ENCODE measurements at regions not wholly inside any gene's neighbourhood (a gene's known extent, or its start where the extent isn't known, plus 50 kb on each side); places are given as distances from the start of the nearest gene placed in this dataset.

DNA sequence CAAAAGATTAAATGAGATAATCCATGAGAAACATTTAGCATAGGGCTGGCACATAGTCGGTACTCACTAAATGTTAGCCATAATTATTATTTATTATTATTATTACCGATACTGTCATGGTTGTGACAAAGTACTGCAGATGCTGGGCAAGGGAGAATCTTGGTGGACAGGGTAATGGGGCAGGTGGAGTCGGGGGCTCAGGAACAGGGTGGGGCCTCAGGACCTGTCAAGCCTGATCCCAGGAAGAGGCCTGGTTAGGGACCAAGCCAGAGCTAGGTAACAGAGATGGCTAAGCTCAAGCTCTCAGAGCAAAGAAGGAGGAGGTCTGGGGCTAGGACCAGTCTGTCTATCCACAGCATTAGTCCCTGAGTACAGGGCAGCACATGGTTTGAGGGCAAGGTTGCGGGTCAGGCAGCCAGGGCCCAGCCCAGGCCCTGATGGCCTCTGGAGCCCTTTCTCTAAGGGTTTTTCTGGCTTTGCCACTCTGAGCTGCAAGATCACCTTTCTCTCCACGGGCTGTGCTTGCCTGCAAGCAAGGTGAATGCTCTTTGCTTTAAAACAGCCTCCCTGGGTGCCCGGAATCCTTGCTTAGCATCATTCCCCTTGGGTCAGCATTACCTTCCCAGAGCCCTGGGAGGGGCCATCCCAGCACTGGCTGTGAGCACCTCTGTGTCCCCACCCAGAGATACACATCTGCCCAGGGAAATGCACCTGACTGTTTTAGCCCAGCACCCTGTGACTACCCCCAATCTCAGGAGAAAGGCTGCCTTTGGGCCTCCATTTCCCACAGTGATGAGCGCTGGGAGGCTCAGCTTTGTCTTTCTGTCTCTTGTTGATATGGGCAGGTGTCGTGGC is 572.0 kb downstream of the PTPRU start:
- intact Hi-C loops (cut with micrococcal nuclease; ENCODE audit: unreplicated experiment) = no loop called here
- Mint-ChIP-seq H3K36me3 (ENCODE audit: insufficient read depth, unreplicated experiment) (no peaks in the 10 kb centered on the region), H3K4me3 (ENCODE audit: unreplicated experiment) (no peak overlapping the region), H3K27me3 (ENCODE audit: insufficient read depth, unreplicated experiment) (peaks cover 7% of the 10 kb centered on the region), H3K9me3 (ENCODE audit: unreplicated experiment) (no peaks in the 10 kb centered on the region), H3K27ac (ENCODE audit: unreplicated experiment) (no peak overlapping the region), H3K4me1 (ENCODE audit: low read depth, unreplicated experiment) (no peaks in the 10 kb centered on the region)
- H3K9me3 ChIP-seq = no peaks in the 10 kb centered on the region
- H3K36me3 ChIP-seq (ENCODE audit: control insufficient read depth, insufficient read depth, low read length) = no peaks in the 10 kb centered on the region
- TF ChIP-seq, protein P1, sequence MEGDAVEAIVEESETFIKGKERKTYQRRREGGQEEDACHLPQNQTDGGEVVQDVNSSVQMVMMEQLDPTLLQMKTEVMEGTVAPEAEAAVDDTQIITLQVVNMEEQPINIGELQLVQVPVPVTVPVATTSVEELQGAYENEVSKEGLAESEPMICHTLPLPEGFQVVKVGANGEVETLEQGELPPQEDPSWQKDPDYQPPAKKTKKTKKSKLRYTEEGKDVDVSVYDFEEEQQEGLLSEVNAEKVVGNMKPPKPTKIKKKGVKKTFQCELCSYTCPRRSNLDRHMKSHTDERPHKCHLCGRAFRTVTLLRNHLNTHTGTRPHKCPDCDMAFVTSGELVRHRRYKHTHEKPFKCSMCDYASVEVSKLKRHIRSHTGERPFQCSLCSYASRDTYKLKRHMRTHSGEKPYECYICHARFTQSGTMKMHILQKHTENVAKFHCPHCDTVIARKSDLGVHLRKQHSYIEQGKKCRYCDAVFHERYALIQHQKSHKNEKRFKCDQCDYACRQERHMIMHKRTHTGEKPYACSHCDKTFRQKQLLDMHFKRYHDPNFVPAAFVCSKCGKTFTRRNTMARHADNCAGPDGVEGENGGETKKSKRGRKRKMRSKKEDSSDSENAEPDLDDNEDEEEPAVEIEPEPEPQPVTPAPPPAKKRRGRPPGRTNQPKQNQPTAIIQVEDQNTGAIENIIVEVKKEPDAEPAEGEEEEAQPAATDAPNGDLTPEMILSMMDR (IDR thresholded peaks at IDR 0.05; ENCODE audit: insufficient read depth in 1 of 2, low read depth in 1 of 2, low read length in 1 of 2, severe bottlenecking in 1 of 2, unreplicated experiment in 1 of 2) = no peak
- ChIA-PET CTCF (no interaction called here), POLR2A (no interaction called here)
- H3K4me1 ChIP-seq = no peaks in the 10 kb centered on the region
- no TSS peak for BruUV-seq (replicated peaks)
- no peaks in the 10 kb centered on the region for H3K27me3 ChIP-seq (replicated peaks; ENCODE audit: control insufficient read depth, insufficient read depth, low read length)
- no peak overlapping the region for H3K4me3 ChIP-seq (ENCODE audit: low read depth, low read length)
- DNase-seq = no peak

DNA sequence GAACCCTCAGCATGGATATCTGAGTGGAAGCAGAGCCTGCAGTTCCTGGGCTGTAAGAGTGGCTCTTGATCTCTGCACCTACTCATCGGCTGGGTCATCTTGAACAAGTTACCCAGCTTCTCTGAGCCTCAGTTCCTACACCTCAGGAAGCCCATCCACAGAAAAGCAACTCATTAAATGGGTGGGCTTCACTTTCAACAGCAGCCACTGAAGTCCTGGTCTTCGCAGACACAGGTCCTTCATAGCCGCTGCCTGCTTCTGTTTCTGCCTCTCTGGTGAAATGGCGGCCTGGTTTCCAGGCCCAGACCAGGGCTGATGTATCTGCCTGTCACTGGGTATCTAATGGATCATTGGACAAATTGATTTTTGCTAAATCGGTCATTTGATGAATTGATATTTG is 571.4 kb downstream of the PTPRU start:
- H3K9me3 ChIP-seq = no peaks in the 10 kb centered on the region
- Mint-ChIP-seq H3K27me3 (ENCODE audit: insufficient read depth, unreplicated experiment) (peaks cover 7% of the 10 kb centered on the region), H3K36me3 (ENCODE audit: insufficient read depth, unreplicated experiment) (no peaks in the 10 kb centered on the region), H3K4me1 (ENCODE audit: low read depth, unreplicated experiment) (no peaks in the 10 kb centered on the region), H3K4me3 (ENCODE audit: unreplicated experiment) (no peak overlapping the region), H3K27ac (ENCODE audit: unreplicated experiment) (no peak overlapping the region), H3K9me3 (ENCODE audit: unreplicated experiment) (no peaks in the 10 kb centered on the region)
- no peaks in the 10 kb centered on the region for H3K36me3 ChIP-seq (ENCODE audit: control insufficient read depth, insufficient read depth, low read length)
- no peak for DNase-seq
- TF ChIP-seq, protein P1 (IDR thresholded peaks at IDR 0.05; ENCODE audit: insufficient read depth in 1 of 2, low read depth in 1 of 2, low read length in 1 of 2, severe bottlenecking in 1 of 2, unreplicated experiment in 1 of 2) = no peak
- no TSS peak for BruUV-seq (replicated peaks)
- intact Hi-C loops (cut with micrococcal nuclease; ENCODE audit: unreplicated experiment) = no loop called here
- POLR2A ChIA-PET = no interaction called here
- CTCF ChIA-PET = no interaction called here
- no peaks in the 10 kb centered on the region for H3K27me3 ChIP-seq (replicated peaks; ENCODE audit: control insufficient read depth, insufficient read depth, low read length)
- H3K4me1 ChIP-seq = no peaks in the 10 kb centered on the region
- no peak overlapping the region for H3K4me3 ChIP-seq (ENCODE audit: low read depth, low read length)

DNA sequence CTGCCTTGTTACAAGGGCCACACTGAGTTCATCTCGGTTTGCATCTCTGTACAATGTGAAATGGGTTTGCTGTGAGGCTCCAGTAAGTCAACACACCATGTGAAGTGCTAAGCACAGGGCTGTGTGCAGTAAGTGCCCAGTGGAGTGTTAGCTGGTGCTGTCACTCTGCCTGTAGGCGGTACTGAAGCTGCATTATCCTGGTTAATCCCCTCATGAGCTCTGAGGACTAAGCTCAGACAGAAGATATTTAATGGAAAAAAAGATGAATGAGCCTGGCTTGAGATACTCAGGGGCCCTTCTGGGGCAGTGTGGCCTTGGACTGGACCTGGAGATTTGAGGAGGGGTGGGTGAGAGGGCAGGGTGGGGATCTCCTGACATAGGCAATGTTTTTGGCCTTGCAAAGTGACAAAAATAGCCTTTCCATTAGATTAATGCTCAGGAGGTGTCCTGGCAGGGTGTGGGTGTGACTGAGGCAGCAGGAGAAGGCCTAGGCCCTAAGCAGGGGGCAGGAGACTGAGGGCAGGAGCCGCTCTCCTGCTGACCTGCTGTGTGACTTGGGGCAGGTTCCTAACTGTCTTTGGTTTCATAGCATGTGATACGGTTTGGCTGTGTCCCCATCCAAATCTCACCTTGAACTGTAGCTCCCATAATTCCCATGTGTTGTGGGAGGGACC is 570.5 kb downstream of the PTPRU start:
- Histone ChIP-seq H3K27me3 (replicated peaks; ENCODE audit: control insufficient read depth, insufficient read depth, low read length) (no peaks in the 10 kb centered on the region), H3K9me3 (no peaks in the 10 kb centered on the region), H3K4me3 (ENCODE audit: low read depth, low read length) (no peak overlapping the region), H3K36me3 (ENCODE audit: control insufficient read depth, insufficient read depth, low read length) (no peaks in the 10 kb centered on the region), H3K4me1 (no peaks in the 10 kb centered on the region)
- Mint-ChIP-seq H3K4me3 (ENCODE audit: unreplicated experiment) (no peak overlapping the region), H3K9me3 (ENCODE audit: unreplicated experiment) (no peaks in the 10 kb centered on the region), H3K36me3 (ENCODE audit: insufficient read depth, unreplicated experiment) (no peaks in the 10 kb centered on the region), H3K27ac (ENCODE audit: unreplicated experiment) (no peak overlapping the region), H3K4me1 (ENCODE audit: low read depth, unreplicated experiment) (no peaks in the 10 kb centered on the region), H3K27me3 (ENCODE audit: insufficient read depth, unreplicated experiment) (peaks cover 7% of the 10 kb centered on the region)
- CTCF ChIA-PET = no interaction called here
- DNase-seq = no peak
- TF ChIP-seq, protein P1 (IDR thresholded peaks at IDR 0.05; ENCODE audit: insufficient read depth in 1 of 2, low read depth in 1 of 2, low read length in 1 of 2, severe bottlenecking in 1 of 2, unreplicated experiment in 1 of 2) = no peak
- no TSS peak for BruUV-seq (replicated peaks)
- POLR2A ChIA-PET = no interaction called here
- intact Hi-C loops (cut with micrococcal nuclease; ENCODE audit: unreplicated experiment) = no loop called here
